WERI-Rb-1 (cell line): ENCODE measurements at regions not wholly inside any gene's neighbourhood (a gene's known extent, or its start where the extent isn't known, plus 50 kb on each side); places are given as distances from the start of the nearest gene placed in this dataset.

ENCODE experiments used
- DNase-seq: peaks from one replicate; pipeline ENCODE4 v3.0.0-alpha.2; 2020
- H3K27ac ChIP-seq: fragments of 250-450 bp; sonication (Bioruptor Pico); 2 replicates; pipeline ENCODE4 v1.5.1; 2020; ENCODE audit warnings: mild to moderate bottlenecking, moderate library complexity
- H3K27me3 ChIP-seq: fragments of 250-450 bp; sonication (Bioruptor Pico); 2 replicates; pipeline ENCODE4 v1.5.1; 2021; ENCODE audit warnings: mild to moderate bottlenecking, low read depth, moderate library complexity; ENCODE audit not compliant: insufficient read depth, severe bottlenecking
- H3K36me3 ChIP-seq: fragments of 250-450 bp; sonication (Bioruptor Pico); 2 replicates; pipeline ENCODE4 v1.5.1; 2020; ENCODE audit warnings: mild to moderate bottlenecking, moderate library complexity
- H3K4me3 ChIP-seq: 2 replicates; pipeline ENCODE4 v1.5.1; 2011; ENCODE audit warnings: low read depth, mild to moderate bottlenecking, control low read depth, low read length
- H3K9me3 ChIP-seq: fragments of 250-450 bp; sonication (Bioruptor Pico); 2 replicates; pipeline ENCODE4 v1.5.1; 2021; ENCODE audit warnings: mild to moderate bottlenecking, moderate library complexity; ENCODE audit not compliant: severe bottlenecking
- CTCF ChIP-seq: IDR thresholded peaks from 2 replicates; pipeline ENCODE4 v1.5.1; 2011; ENCODE audit warnings: low read depth, mild to moderate bottlenecking, control low read depth, inconsistent platforms, low read length

GRCh38 chr3:66665021-66665695 lies 164.3 kb upstream of the LRIG1 start:
- TF ChIP-seq CTCF: no peak
- Histone ChIP-seq H3K36me3 (no peaks in the 10 kb centered on the region), H3K27me3 (no peaks in the 10 kb centered on the region), H3K4me3 (no peak overlapping the region), H3K9me3 (no peaks in the 10 kb centered on the region), H3K27ac (no peak overlapping the region)
- DNase-seq: no peak

GRCh38 chr3:66666362-66666761 lies 165.5 kb upstream of the LRIG1 start:
- no peaks in the 10 kb centered on the region for H3K9me3 ChIP-seq
- no peaks in the 10 kb centered on the region for H3K27me3 ChIP-seq
- TF ChIP-seq CTCF: no peak
- no peaks in the 10 kb centered on the region for H3K36me3 ChIP-seq
- H3K27ac ChIP-seq: no peak overlapping the region
- no peak overlapping the region for H3K4me3 ChIP-seq
- no peak for DNase-seq

- DNase-seq: no peak
- Histone ChIP-seq H3K27me3 (no peaks in the 10 kb centered on the region), H3K4me3 (no peak overlapping the region), H3K27ac (no peak overlapping the region), H3K9me3 (no peaks in the 10 kb centered on the region), H3K36me3 (no peaks in the 10 kb centered on the region)
- no peak for TF ChIP-seq CTCF
Measured at GRCh38 chr3:66667263-66667662, 166.4 kb upstream of the LRIG1 start.

GRCh38 chr3:66671291-66671690 lies 170.5 kb upstream of the LRIG1 start:
- TF ChIP-seq CTCF: no peak
- no peak for DNase-seq
- Histone ChIP-seq H3K4me3 (no peak overlapping the region), H3K9me3 (no peaks in the 10 kb centered on the region), H3K36me3 (no peaks in the 10 kb centered on the region), H3K27me3 (no peaks in the 10 kb centered on the region), H3K27ac (no peak overlapping the region)

GRCh38 chr3:66672830-66673229 lies 172.0 kb upstream of the LRIG1 start:
- no peak overlapping the region for H3K27ac ChIP-seq
- H3K9me3 ChIP-seq: no peaks in the 10 kb centered on the region
- no peaks in the 10 kb centered on the region for H3K36me3 ChIP-seq
- no peak for TF ChIP-seq CTCF
- DNase-seq: no peak
- H3K27me3 ChIP-seq: no peaks in the 10 kb centered on the region
- H3K4me3 ChIP-seq: no peak overlapping the region

- H3K9me3 ChIP-seq: no peaks in the 10 kb centered on the region
- no peak overlapping the region for H3K4me3 ChIP-seq
- no peaks in the 10 kb centered on the region for H3K27me3 ChIP-seq
- no peaks in the 10 kb centered on the region for H3K36me3 ChIP-seq
- no peak for DNase-seq
- TF ChIP-seq CTCF: no peak
- no peak overlapping the region for H3K27ac ChIP-seq
Measured at GRCh38 chr3:66673293-66673692, 172.5 kb upstream of the LRIG1 start.
